ENCODE measurements at regions not wholly inside any gene's neighbourhood (a gene's known extent, or its start where the extent isn't known, plus 50 kb on each side); places are given as distances from the start of the nearest gene placed in this dataset.

GRCh38 chr5:144577676-144578075 is 407.0 kb downstream of the KCTD16 start:
- CTCF ChIA-PET: no interaction called here
- FAIRE-seq: no peak
- no peak for ATAC-seq
- 17% methylated on average over 3 of the region's 3 CpGs for WGBS (ENCODE audit: missing lambda C conversion rate)
- DNase-seq (ENCODE audit: low read depth in 1 of 2, low spot score in 1 of 2): no peak
- no peak overlapping the region for H3K27ac ChIP-seq
- no peak overlapping the region for H3K4me2 ChIP-seq
- POLR2A ChIA-PET: no interaction called here
- H3K4me3 ChIP-seq: no peak overlapping the region
- no peaks in the 10 kb centered on the region for H3K9me3 ChIP-seq
- TF ChIP-seq CBX2 (IDR thresholded peaks at IDR 0.05; ENCODE audit: borderline replicate concordance, low read depth) (no peak), GATA3 (IDR thresholded peaks at IDR 0.05; ENCODE audit: borderline replicate concordance) (no peak), PBX3 (IDR thresholded peaks at IDR 0.05) (no peak), PHF8 (IDR thresholded peaks at IDR 0.05; ENCODE audit: borderline replicate concordance, low read depth) (no peak), ZNF302 (CRISPR knock-in tag; IDR thresholded peaks at IDR 0.05) (no peak), HOXB13 (CRISPR knock-in tag; IDR thresholded peaks at IDR 0.05; ENCODE audit: low read depth) (no peak), CHD2 (IDR thresholded peaks at IDR 0.05; ENCODE audit: low read length, partially characterized antibody) (no peak), REST (IDR thresholded peaks at IDR 0.05) (no peak), BCL3 (IDR thresholded peaks at IDR 0.05) (no peak), KDM5A (IDR thresholded peaks at IDR 0.05) (no peak), NPAS2 (CRISPR knock-in tag; IDR thresholded peaks at IDR 0.05; ENCODE audit: borderline replicate concordance) (no peak), POLR2AphosphoS2 (conservative IDR thresholded peaks at IDR 0.05; ENCODE audit: low read length) (no peak), JUN (IDR thresholded peaks at IDR 0.05) (no peak)
- no peaks in the 10 kb centered on the region for H3K4me1 ChIP-seq

GRCh38 chr5:144575736-144576135 is 405.1 kb downstream of the KCTD16 start:
- Histone ChIP-seq H3K4me1 (no peaks in the 10 kb centered on the region), H3K27ac (no peak overlapping the region), H3K9me3 (no peaks in the 10 kb centered on the region), H3K4me2 (no peak overlapping the region), H3K4me3 (no peak overlapping the region)
- ChIA-PET CTCF (no interaction called here), POLR2A (no interaction called here)
- WGBS (ENCODE audit: missing lambda C conversion rate): 21% methylated on average over 1 of the region's 1 CpG
- ATAC-seq: no peak
- DNase-seq (ENCODE audit: low read depth in 1 of 2, low spot score in 1 of 2): no peak
- TF ChIP-seq PBX3 (IDR thresholded peaks at IDR 0.05) (no peak), RCOR1 (IDR thresholded peaks at IDR 0.05; ENCODE audit: low read depth, low read length) (no peak), CBX2 (IDR thresholded peaks at IDR 0.05; ENCODE audit: borderline replicate concordance, low read depth) (no peak), TP53 (CRISPR knock-in tag; IDR thresholded peaks at IDR 0.05) (no peak), PHF8 (IDR thresholded peaks at IDR 0.05; ENCODE audit: borderline replicate concordance, low read depth) (no peak), POLR2A (IDR thresholded peaks at IDR 0.05; ENCODE audit: low read length) (no peak), MAFK (IDR thresholded peaks at IDR 0.05; ENCODE audit: partially characterized antibody) (peak; percentile 73), CBX8 (IDR thresholded peaks at IDR 0.05) (no peak), TFCP2L1 (CRISPR knock-in tag; IDR thresholded peaks at IDR 0.05) (no peak)
- no peak for FAIRE-seq

Data from A549 (cell line).